Spleen (tissue), 7 donors: ENCODE measurements at regions not wholly inside any gene's neighbourhood (a gene's known extent, or its start where the extent isn't known, plus 50 kb on each side); places are given as distances from the start of the nearest gene placed in this dataset.

Experiments
- CTCF ChIP-seq, 11 experiments: fragments of 200-600 bp in 7 of 11; fragments of 450-650 bp in 4 of 11; sonication (generic) in 4 of 11; IDR thresholded peaks in 8 of 11; conservative IDR thresholded peaks in 3 of 11; 1 replicate in 7 of 11; 2 replicates in 4 of 11; pipeline versions ENCODE4 v1.4.0 to v1.8.0; 2016 to 2021; ENCODE audit warnings: antibody characterized with exemption in 11 of 11, inconsistent platforms in 4 of 11, mild to moderate bottlenecking in 1 of 11
- POLR2A ChIP-seq, 3 donors: fragments of 450-650 bp; IDR thresholded peaks; one replicate each; pipeline ENCODE4 v1.5.1; 2017; ENCODE audit warnings: antibody characterized with exemption in 3 of 3, mild to moderate bottlenecking in 1 of 3
- donor health status: DM: no; HTN: no; CAD: no; lungs with moderate emphysema.
- donor health status: DM: no; HTN: no; CAD: no.
- donor health status: DM: no; HTN: no; CAD: no.

GRCh38 chr19:31595521-31595920 is 246.3 kb upstream of the TSHZ3 start:
- TF ChIP-seq POLR2A (IDR thresholded peaks at IDR 0.05) (no peak), CTCF (IDR thresholded peaks at IDR 0.05 in 8 of 11, conservative IDR thresholded peaks at IDR 0.05 in 3 of 11) (no peak)
